Astrocyte (in vitro differentiated cells and primary cell): ENCODE measurements at regions not wholly inside any gene's neighbourhood (a gene's known extent, or its start where the extent isn't known, plus 50 kb on each side); places are given as distances from the start of the nearest gene placed in this dataset.

Source experiments
- DNase-seq: peaks from one replicate; pipeline ENCODE4 v3.0.0-alpha.2; 2010; ENCODE audit warnings: low read depth
- FAIRE-seq: peaks from 2 replicates; lab custom pipeline; 2011; peaks lifted over from hg19 to GRCh38; lab: Jason Lieb, UNC
- H2AFZ ChIP-seq: 2 replicates; pipeline ENCODE4 v1.6.0; 2012; ENCODE audit warnings: low read depth, low read length, inconsistent platforms
- H3K27ac ChIP-seq: 2 replicates; pipeline ENCODE4 v1.5.1; 2011; ENCODE audit warnings: low read depth, low read length, inconsistent platforms
- H3K27me3 ChIP-seq: 2 replicates; pipeline ENCODE4 v1.6.0; 2011; ENCODE audit warnings: low read length, inconsistent platforms; ENCODE audit not compliant: insufficient read depth
- H3K36me3 ChIP-seq: 2 replicates; pipeline ENCODE4 v1.5.1; 2011; ENCODE audit warnings: low read length, inconsistent platforms; ENCODE audit not compliant: insufficient read depth
- H3K4me1 ChIP-seq: 2 replicates; pipeline ENCODE4 v1.5.1; 2011; ENCODE audit warnings: low read length, inconsistent platforms; ENCODE audit not compliant: insufficient read depth
- H3K4me2 ChIP-seq: 2 replicates; pipeline ENCODE4 v1.6.0; 2012; ENCODE audit warnings: low read length, inconsistent platforms
- H3K4me3 ChIP-seq: 2 replicates; pipeline ENCODE4 v1.5.1; 2011; ENCODE audit warnings: low read depth, mild to moderate bottlenecking, low read length, inconsistent platforms; ENCODE audit not compliant: insufficient read depth
- H3K79me2 ChIP-seq: 2 replicates; pipeline ENCODE4 v1.6.0; 2012; ENCODE audit warnings: mild to moderate bottlenecking, low read length, inconsistent platforms; ENCODE audit not compliant: insufficient read depth
- H3K9ac ChIP-seq: 2 replicates; pipeline ENCODE4 v1.6.0; 2012; ENCODE audit warnings: mild to moderate bottlenecking, low read length, inconsistent platforms
- H3K9me3 ChIP-seq: 2 replicates; pipeline ENCODE4 v1.5.1; 2012; ENCODE audit warnings: low read depth, mild to moderate bottlenecking, low read length, inconsistent platforms; ENCODE audit not compliant: insufficient read depth
- H4K20me1 ChIP-seq: 2 replicates; pipeline ENCODE4 v1.6.0; 2012; ENCODE audit warnings: low read length, inconsistent platforms; ENCODE audit not compliant: insufficient read depth
- H3K27ac Mint-ChIP-seq: one replicate; pipeline ENCODE4 v1.8.0; 2021; ENCODE audit warnings: mild to moderate bottlenecking, mixed read lengths; ENCODE audit not compliant: unreplicated experiment
- H3K27me3 Mint-ChIP-seq: one replicate; pipeline ENCODE4 v1.8.0; 2021; ENCODE audit warnings: low read depth, mixed read lengths; ENCODE audit not compliant: unreplicated experiment
- H3K36me3 Mint-ChIP-seq: one replicate; pipeline ENCODE4 v1.8.0; 2021; ENCODE audit warnings: low read depth, mixed read lengths; ENCODE audit not compliant: unreplicated experiment
- H3K4me1 Mint-ChIP-seq: one replicate; pipeline ENCODE4 v1.8.0; 2021; ENCODE audit warnings: low read depth, mixed read lengths; ENCODE audit not compliant: unreplicated experiment
- H3K4me3 Mint-ChIP-seq: one replicate; pipeline ENCODE4 v1.8.0; 2021; ENCODE audit warnings: mild to moderate bottlenecking, moderate library complexity, mixed read lengths; ENCODE audit not compliant: unreplicated experiment
- H3K9me3 Mint-ChIP-seq: one replicate; pipeline ENCODE4 v1.8.0; 2021; ENCODE audit warnings: mild to moderate bottlenecking, mixed read lengths; ENCODE audit not compliant: unreplicated experiment
- CTCF ChIP-seq: IDR thresholded peaks from 2 replicates; pipeline ENCODE4 v1.5.1; 2011; ENCODE audit warnings: low read depth, mild to moderate bottlenecking, inconsistent platforms, low read length, moderate library complexity; ENCODE audit not compliant: insufficient read depth
- EZH2 ChIP-seq: IDR thresholded peaks from 2 replicates; pipeline ENCODE4 v1.6.1; 2012; ENCODE audit warnings: mild to moderate bottlenecking, low read length, inconsistent platforms; ENCODE audit not compliant: insufficient read depth

- H3K4me2 ChIP-seq: no peak overlapping the region
- no peaks in the 10 kb centered on the region for H3K4me1 Mint-ChIP-seq
- FAIRE-seq: no peak
- no peak overlapping the region for H3K27ac Mint-ChIP-seq
- no peak for TF ChIP-seq EZH2
- TF ChIP-seq CTCF: no peak
- no peaks in the 10 kb centered on the region for H4K20me1 ChIP-seq
- no peak overlapping the region for H3K4me3 ChIP-seq
- H3K4me3 Mint-ChIP-seq: no peak overlapping the region
- H2AFZ ChIP-seq: no peak overlapping the region
- H3K27ac ChIP-seq: no peak overlapping the region
- no peaks in the 10 kb centered on the region for H3K9me3 ChIP-seq
- H3K4me1 ChIP-seq: no peaks in the 10 kb centered on the region
- H3K27me3 ChIP-seq: no peaks in the 10 kb centered on the region
- no peak overlapping the region for H3K9ac ChIP-seq
- no peaks in the 10 kb centered on the region for H3K36me3 ChIP-seq
- H3K9me3 Mint-ChIP-seq: no peaks in the 10 kb centered on the region
- H3K27me3 Mint-ChIP-seq: no peaks in the 10 kb centered on the region
- DNase-seq: no peak
- no peaks in the 10 kb centered on the region for H3K79me2 ChIP-seq
- H3K36me3 Mint-ChIP-seq: no peaks in the 10 kb centered on the region
Observed at GRCh38 chr4:115287426-115287825, 174.0 kb upstream of the NDST4 start.

DNA sequence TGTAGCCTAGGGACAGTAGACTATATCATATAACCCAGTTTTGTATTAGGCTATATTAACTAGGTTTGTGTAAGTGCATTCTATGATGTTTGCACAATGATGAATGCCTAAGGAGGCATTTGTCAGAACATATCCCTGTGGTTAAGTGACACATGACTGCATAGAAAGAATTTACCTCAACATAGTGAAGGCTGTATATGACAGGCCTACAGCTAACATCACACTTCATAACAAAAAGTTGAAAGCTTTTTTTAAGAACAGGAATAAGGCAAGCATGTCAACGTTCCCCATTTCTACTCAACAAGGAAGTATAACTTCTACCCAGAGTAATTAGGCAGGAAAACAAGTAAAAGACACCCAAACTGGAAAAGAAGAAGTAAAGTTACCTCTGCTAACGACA, 165.9 kb upstream of the NDST4 start:
- H3K4me3 Mint-ChIP-seq: no peak overlapping the region

More for the DNA sequence above, 165.9 kb upstream of the NDST4 start:
- Mint-ChIP-seq H3K36me3 (no peaks in the 10 kb centered on the region), H3K27me3 (no peaks in the 10 kb centered on the region), H3K27ac (no peak overlapping the region), H3K9me3 (no peaks in the 10 kb centered on the region), H3K4me1 (peaks cover 4% of the 10 kb centered on the region)
- no peaks in the 10 kb centered on the region for H3K4me1 ChIP-seq
- no peak overlapping the region for H2AFZ ChIP-seq
- H3K27ac ChIP-seq: no peak overlapping the region
- no peaks in the 10 kb centered on the region for H4K20me1 ChIP-seq
- H3K36me3 ChIP-seq: no peaks in the 10 kb centered on the region
- H3K4me3 ChIP-seq: no peak overlapping the region
- DNase-seq (no peak), FAIRE-seq (no peak)
- H3K27me3 ChIP-seq: no peaks in the 10 kb centered on the region
- no peaks in the 10 kb centered on the region for H3K79me2 ChIP-seq
- no peak overlapping the region for H3K9ac ChIP-seq
- H3K4me2 ChIP-seq: no peak overlapping the region
- no peak for TF ChIP-seq CTCF
- TF ChIP-seq EZH2: no peak
- no peaks in the 10 kb centered on the region for H3K9me3 ChIP-seq
